HPDE6-E6E7 (cell line): ENCODE measurements at regions not wholly inside any gene's neighbourhood (a gene's known extent, or its start where the extent isn't known, plus 50 kb on each side); places are given as distances from the start of the nearest gene placed in this dataset.

Experiments used
- DNase-seq: peaks from one replicate; pipeline ENCODE4 v3.0.0; 2011; ENCODE audit warnings: missing footprints; ENCODE audit errors: extremely low spot score

- DNase-seq, result no peak
These were observed 359.9 kb downstream of the TXNL1 start for GRCh38 chr18:56278421-56279003.

GRCh38 chr18:56276466-56276865 is 361.9 kb downstream of the TXNL1 start:
- no peak for DNase-seq

- DNase-seq, result no peak
These were observed 364.7 kb downstream of the TXNL1 start for GRCh38 chr18:56273541-56274219.

GRCh38 chr18:56270671-56271250 is 367.6 kb downstream of the TXNL1 start:
- no peak for DNase-seq

GRCh38 chr18:56269958-56270357 is 368.4 kb downstream of the TXNL1 start:
- DNase-seq, result no peak

- DNase-seq, result no peak
These were observed 369.4 kb downstream of the TXNL1 start for GRCh38 chr18:56268952-56269351.

GRCh38 chr18:56267334-56267733 is 371.1 kb downstream of the TXNL1 start:
- DNase-seq, result no peak

- no peak for DNase-seq
These were observed 380.2 kb downstream of the TXNL1 start for GRCh38 chr18:56258178-56258577.

GRCh38 chr18:56257205-56257604 is 381.2 kb downstream of the TXNL1 start:
- DNase-seq, result no peak

GRCh38 chr18:56256659-56257058 is 381.7 kb downstream of the TXNL1 start:
- no peak for DNase-seq

- no peak for DNase-seq
These were observed 383.0 kb downstream of the TXNL1 start for GRCh38 chr18:56255381-56255780.

- no peak for DNase-seq
These were observed 385.9 kb downstream of the TXNL1 start for GRCh38 chr18:56252456-56252855.

- no peak for DNase-seq
These were observed 389.7 kb downstream of the TXNL1 start for GRCh38 chr18:56248610-56249235.

GRCh38 chr18:56246916-56247315 is 391.5 kb downstream of the TXNL1 start:
- no peak for DNase-seq

- DNase-seq, result no peak
These were observed 392.4 kb downstream of the TXNL1 start for GRCh38 chr18:56245866-56246580.

- no peak for DNase-seq
These were observed 398.0 kb downstream of the TXNL1 start for GRCh38 chr18:56240405-56240804.

GRCh38 chr18:56238576-56238975 is 399.8 kb downstream of the TXNL1 start:
- no peak for DNase-seq

- no peak for DNase-seq
These were observed 402.8 kb downstream of the TXNL1 start for GRCh38 chr18:56235481-56236013.

- no peak for DNase-seq
These were observed 403.3 kb downstream of the TXNL1 start for GRCh38 chr18:56235071-56235470.

GRCh38 chr18:56233595-56233994 is 404.8 kb downstream of the TXNL1 start:
- no peak for DNase-seq

GRCh38 chr18:56226025-56226424 is 412.4 kb downstream of the TXNL1 start:
- no peak for DNase-seq
